GM18505 (cell line): ENCODE measurements at regions not wholly inside any gene's neighbourhood (a gene's known extent, or its start where the extent isn't known, plus 50 kb on each side); places are given as distances from the start of the nearest gene placed in this dataset.

Experiments
- ATAC-seq: cut with Tn5 transposase; IDR thresholded peaks from one replicate; pipeline ENCODE4 v1.9.1; 2021; ENCODE audit not compliant: unreplicated experiment
- POLR2A ChIP-seq: IDR thresholded peaks from 4 replicates; pipeline ENCODE4 v1.6.1; 2011; ENCODE audit warnings: borderline replicate concordance; ENCODE audit not compliant: insufficient read depth, insufficient read length; ENCODE audit errors: extremely low read depth

DNA sequence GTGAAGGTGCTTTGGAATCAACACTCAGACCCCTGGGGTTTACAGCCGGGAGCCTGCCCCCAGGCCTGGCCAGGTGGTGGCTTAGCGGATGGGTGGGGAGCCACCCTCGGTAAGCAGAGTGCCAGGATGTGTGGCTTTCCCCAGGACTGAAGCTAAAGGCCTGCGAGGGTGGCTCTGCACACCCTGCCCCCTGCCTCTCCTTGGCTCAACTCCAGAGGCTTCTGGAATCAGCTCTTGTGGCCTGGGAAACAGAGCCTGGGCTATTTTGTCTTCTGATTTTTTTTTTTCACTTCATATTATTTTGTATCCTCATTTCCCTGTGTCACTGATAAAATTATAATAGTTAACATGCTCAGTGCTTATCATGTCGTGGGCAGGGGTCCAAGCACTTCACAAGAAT, 79.8 kb downstream of the RHOB start:
- no peak for ATAC-seq
- no peak for TF ChIP-seq POLR2A

DNA sequence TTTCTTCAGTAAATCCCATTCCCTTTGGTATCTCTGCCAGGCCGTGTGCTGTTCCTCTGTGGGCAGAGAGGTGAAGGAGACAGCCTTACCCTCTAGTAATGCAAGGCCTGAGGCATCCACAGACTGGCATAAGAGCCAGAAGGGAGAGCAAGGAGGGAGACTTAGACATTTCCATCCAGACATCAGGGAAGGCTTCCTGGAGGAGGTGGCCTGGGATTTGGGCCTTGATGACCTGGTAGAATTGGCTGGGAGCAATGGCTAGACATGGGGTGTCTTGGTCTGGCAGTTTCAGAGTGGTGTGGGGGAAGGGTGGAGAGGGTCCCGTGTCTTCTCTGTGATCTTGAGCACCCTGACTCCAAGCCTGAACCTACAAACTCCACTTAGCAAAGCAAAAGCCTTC, 81.8 kb downstream of the RHOB start:
- no peak for ATAC-seq
- no peak for TF ChIP-seq POLR2A

GRCh38 chr2:20530520-20530919, 83.6 kb downstream of the RHOB start:
- no peak for ATAC-seq
- no peak for TF ChIP-seq POLR2A

DNA sequence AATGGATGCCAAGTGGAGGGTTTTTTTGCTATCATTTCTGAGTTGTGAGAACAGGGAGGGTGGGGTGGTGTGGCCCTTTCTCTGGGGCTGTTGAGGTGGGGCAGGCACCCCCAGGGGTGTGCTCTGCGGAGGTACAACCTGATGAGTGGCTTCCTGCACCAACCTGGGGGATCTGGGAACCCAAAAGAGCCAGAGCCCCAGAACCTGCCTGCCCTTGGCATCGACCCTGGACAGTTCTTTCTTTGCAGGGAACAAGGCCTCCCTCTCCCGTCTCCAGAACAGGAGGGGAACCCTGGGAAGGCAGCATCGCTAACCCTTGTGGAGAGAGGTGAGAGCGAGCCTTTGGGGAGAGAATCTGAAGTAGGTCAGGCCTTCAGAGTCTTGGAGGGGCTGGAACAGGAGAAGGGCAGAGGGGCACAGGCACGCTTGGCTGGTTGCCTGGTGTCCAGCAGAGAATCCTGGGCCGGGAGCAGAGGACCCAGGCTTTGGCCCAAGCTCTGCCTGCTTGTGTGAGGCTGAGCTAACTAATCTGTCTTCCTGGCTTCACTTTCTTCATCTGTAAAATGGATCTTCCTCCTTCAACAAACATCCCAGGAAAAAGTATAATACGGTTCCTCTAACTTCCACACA, 84.9 kb downstream of the RHOB start:
- no peak for TF ChIP-seq POLR2A
- no peak for ATAC-seq

GRCh38 chr2:20532634-20533437, 86.0 kb downstream of the RHOB start:
- no peak for ATAC-seq
- TF ChIP-seq POLR2A: no peak

DNA sequence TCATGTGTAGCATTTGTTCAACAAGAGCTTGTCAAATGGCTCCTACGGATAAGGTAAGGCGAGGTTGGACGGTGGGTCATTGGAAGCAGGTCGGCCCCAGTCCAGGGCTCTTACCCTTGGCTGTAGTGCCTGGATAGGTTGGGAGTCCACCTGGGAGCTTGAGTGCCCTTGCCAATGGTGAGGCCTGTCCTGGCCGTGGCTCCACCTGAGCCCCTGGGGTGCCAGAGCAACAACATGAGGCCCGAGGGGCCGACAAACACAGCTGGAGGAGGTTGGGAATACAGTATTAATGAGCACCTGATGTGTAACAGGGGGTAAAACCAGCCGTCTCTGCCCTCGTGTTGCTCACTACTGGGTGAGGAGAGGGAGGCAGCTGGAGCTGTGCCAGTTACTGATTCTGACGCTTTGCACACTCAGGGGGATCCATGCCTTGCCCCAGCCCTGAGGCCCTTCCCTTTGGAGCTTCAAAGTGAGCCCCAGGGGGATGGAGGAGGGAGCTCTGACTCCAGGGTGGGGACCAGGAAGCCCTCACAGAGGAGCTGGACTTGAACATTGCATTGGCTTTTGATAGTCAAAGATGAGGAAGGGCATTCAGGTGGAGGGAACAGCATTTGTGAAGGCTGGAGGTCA, 87.2 kb downstream of the RHOB start:
- no peak for ATAC-seq
- no peak for TF ChIP-seq POLR2A

DNA sequence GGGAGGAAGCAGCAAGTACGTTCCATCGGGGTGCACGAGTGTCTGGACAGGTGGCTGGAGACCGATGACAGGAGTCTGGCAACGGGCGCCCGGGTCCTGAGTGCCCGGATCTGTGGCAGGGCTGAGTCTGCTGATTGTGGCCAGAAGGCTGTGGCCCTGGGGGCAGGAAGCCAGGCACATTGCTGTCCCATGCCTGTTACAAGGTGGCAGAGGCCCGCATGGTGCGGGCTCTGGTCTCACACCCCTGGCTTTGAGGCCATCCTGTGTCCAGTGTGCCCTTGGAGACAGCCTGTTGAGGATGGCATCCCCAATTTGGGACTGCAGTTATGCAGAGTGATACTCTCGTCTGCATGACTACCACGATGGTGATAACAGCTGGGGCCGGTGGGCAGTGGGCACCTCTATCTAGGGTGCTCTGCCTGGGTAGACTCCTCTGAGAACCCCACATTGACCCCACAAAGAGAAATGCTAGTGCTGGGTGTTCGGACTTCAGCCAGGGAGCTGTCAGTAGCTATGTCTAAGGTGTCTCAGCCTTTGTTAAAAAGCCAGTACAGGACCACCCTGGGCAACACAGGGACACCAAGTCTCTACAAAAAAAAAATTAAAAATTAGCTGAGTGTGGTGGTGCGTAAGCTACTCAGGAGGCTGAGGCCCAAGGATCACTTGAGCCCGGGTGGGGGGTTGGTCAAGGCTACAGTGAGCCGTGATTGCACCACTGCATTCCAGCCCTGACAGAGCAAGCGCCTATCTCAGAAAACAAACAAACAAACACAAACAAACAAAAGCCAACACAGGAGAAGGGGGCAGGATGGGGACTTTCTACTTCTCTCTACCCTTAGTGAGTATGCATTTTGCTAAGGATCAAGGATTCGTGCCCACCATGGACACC, 88.3 kb downstream of the RHOB start:
- TF ChIP-seq POLR2A: no peak
- ATAC-seq: no peak

- TF ChIP-seq POLR2A: no peak
- no peak for ATAC-seq
These were observed 89.9 kb downstream of the RHOB start for GRCh38 chr2:20536619-20537422.

DNA sequence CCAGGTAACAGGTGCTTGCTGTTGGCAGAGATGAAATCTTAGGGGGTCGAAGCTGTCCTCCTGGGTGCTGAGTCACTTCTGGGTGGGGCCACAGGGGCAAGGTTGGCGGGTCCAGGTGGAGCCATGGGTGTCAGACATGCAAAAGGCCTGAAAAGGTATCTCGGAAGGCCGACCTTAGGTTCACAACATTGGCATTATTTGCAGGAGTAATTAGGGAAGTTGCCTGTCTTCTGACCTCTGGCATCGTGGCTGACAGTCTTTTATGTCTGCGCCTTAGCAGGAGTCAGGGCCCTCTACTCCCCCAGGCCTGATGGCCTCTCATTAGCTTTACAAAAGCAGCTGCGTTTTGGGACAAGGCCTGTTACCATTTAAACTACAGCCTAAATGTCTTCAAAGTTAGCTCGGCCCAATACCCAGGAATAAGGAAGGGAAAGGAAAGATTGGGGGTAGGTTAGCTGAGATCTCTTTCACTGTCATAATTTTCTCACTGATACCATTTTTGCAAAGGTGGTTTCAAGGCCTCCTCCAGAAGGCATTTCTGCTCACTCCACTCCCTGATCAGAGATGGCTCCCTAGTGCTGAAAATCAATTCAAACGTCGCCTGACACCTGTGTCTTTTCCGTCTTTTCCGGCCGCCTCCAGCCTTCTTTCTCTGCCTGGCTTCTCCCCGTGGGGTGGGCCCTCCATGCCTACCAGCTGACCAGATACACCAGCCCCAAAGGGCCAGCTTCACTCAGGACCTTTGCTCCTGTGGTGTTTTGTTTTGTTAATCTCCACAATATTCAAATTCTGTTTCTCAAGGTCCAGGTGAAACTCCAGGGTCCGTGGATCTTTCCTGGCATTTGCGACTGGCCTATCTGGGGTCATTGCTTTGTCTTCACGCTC, 90.8 kb downstream of the RHOB start:
- no peak for ATAC-seq
- no peak for TF ChIP-seq POLR2A

DNA sequence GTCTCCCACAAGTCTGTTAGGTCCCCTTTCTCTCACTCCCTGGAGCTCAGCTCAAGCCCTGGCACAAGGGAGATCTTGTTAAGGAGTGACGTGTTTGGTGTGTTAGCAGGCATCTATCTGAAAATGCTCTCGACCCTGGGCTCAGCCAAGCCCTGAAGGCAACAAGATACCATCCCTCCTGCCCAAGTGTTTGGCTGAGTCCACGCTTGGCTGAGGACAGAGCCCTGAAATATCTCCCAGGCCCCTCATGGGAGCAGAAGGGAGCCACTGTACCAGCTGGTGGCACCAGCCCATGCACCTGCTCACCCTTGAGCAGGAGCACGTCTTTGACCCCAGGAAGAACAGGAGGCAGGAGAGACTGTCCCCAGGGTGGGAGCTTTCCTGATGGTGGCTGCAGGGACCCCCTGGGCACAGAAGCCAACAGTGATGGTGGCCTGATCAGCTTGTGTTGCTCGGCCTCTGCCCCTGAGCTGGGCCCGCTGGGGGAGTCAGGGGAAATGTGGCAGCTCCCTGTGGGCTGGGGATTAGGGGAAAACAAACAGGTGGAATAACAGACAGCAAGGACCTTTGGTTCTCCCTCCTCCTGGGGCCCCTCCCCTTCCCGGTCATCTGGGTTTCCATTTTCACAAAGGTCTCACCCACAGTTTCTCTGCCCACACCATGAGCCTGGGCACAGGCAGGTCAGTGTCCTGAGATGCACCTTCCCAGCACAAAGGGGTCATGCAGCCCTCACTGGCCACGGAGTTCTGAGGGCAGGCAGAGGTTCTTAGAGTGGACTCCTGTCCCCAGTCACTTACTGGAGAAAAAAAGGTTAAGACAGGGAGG, 91.6 kb downstream of the RHOB start:
- TF ChIP-seq POLR2A: no peak
- ATAC-seq: no peak
